Smooth muscle cell (in vitro differentiated cells): ENCODE measurements at regions not wholly inside any gene's neighbourhood (a gene's known extent, or its start where the extent isn't known, plus 50 kb on each side); places are given as distances from the start of the nearest gene placed in this dataset.
A peak's percentile ranks its signal among the peaks of the same experiment; 100 is the strongest.

ENCODE experiments used
- DNase-seq: peaks from one replicate; lab custom pipeline; 2025; ENCODE audit not compliant: unreplicated experiment; lab: John Stamatoyannopoulos, UW
- H2AFZ ChIP-seq: fragments of 200-600 bp; sonication (generic); 2 replicates; pipeline ENCODE4 v1.6.0; 2016; ENCODE audit warnings: antibody characterized with exemption, low read depth, mild to moderate bottlenecking
- H3F3A ChIP-seq: fragments of 200-600 bp; sonication (generic); 2 replicates; pipeline ENCODE4 v1.6.0; 2017; ENCODE audit warnings: antibody characterized with exemption, low read depth
- H3K27ac ChIP-seq: fragments of 200-600 bp; sonication (generic); 2 replicates; pipeline ENCODE4 v1.5.1; 2016; ENCODE audit warnings: low read depth, mild to moderate bottlenecking
- H3K27me3 ChIP-seq: fragments of 200-600 bp; sonication (generic); 2 replicates; pipeline ENCODE4 v1.6.1; 2016; ENCODE audit warnings: low read depth, mild to moderate bottlenecking
- H3K36me3 ChIP-seq: fragments of 200-600 bp; sonication (generic); 2 replicates; pipeline ENCODE4 v1.5.1; 2016; ENCODE audit warnings: low read depth
- H3K4me1 ChIP-seq: fragments of 200-600 bp; sonication (generic); 2 replicates; pipeline ENCODE4 v1.5.1; 2016; ENCODE audit warnings: low read depth
- H3K4me2 ChIP-seq: fragments of 200-600 bp; sonication (generic); 2 replicates; pipeline ENCODE4 v1.6.0; 2016; ENCODE audit warnings: mild to moderate bottlenecking
- H3K4me3 ChIP-seq: fragments of 200-600 bp; sonication (generic); 2 replicates; pipeline ENCODE4 v1.5.1; 2016; ENCODE audit warnings: mild to moderate bottlenecking
- H3K79me2 ChIP-seq: fragments of 200-600 bp; sonication (generic); 2 replicates; pipeline ENCODE4 v1.6.0; 2016; ENCODE audit warnings: low read depth, mild to moderate bottlenecking
- H3K9ac ChIP-seq: fragments of 200-600 bp; sonication (generic); 2 replicates; pipeline ENCODE4 v1.6.0; 2016; ENCODE audit warnings: low read depth
- H3K9me3 ChIP-seq: fragments of 200-600 bp; sonication (generic); replicated peaks from 2 replicates; pipeline ENCODE4 v1.5.1; 2016; ENCODE audit warnings: low read depth
- H4K20me1 ChIP-seq: fragments of 200-600 bp; sonication (generic); 2 replicates; pipeline ENCODE4 v1.6.0; 2016; ENCODE audit warnings: low read depth
- WGBS: methylation state at CpG from one replicate; pipeline ENCODE4 v1.1.7; 2016; ENCODE audit warnings: low lambda C conversion rate; 5-methylcytosine and 5-hydroxymethylcytosine counted together
- TF ChIP-seq, protein P1 (sequence below): fragments of 200-600 bp; sonication (generic); IDR thresholded peaks from 2 replicates; pipeline ENCODE4 v1.5.1; 2017; ENCODE audit warnings: borderline replicate concordance, mild to moderate bottlenecking, antibody characterized with exemption; ENCODE audit not compliant: insufficient read depth, poor library complexity, severe bottlenecking

DNA sequence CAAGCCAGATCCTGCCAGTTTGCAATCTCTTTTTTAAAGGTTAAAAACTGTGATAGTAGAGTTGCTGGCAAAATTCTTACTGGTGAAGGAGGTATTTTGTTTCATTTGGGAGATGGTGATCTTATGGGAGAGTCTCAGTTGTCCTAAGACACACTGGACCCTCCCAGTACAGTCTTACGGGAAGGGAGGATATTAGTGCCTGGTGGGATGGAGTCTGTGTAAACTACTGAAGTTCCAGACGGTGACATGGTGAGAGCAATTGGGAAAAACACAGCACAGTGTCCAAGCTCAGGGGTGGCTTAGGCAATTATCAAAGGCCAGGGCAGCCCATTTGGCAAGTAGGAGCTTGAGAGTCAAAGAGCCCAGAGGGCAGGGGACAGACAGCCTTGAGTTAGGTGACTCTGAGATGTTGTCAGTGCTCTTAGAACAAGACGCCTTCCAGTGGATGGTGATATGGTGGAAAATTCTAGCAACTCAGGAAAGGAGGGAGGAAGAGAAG is 143.7 kb upstream of the CCDC68 start:
- peaks cover 3% of the 10 kb centered on the region for H3K4me1 ChIP-seq
- TF ChIP-seq, protein P1, sequence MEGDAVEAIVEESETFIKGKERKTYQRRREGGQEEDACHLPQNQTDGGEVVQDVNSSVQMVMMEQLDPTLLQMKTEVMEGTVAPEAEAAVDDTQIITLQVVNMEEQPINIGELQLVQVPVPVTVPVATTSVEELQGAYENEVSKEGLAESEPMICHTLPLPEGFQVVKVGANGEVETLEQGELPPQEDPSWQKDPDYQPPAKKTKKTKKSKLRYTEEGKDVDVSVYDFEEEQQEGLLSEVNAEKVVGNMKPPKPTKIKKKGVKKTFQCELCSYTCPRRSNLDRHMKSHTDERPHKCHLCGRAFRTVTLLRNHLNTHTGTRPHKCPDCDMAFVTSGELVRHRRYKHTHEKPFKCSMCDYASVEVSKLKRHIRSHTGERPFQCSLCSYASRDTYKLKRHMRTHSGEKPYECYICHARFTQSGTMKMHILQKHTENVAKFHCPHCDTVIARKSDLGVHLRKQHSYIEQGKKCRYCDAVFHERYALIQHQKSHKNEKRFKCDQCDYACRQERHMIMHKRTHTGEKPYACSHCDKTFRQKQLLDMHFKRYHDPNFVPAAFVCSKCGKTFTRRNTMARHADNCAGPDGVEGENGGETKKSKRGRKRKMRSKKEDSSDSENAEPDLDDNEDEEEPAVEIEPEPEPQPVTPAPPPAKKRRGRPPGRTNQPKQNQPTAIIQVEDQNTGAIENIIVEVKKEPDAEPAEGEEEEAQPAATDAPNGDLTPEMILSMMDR = no peak
- no peak for DNase-seq
- H3K79me2 ChIP-seq = no peaks in the 10 kb centered on the region
- no peak overlapping the region for H3K9ac ChIP-seq
- H3K36me3 ChIP-seq = no peaks in the 10 kb centered on the region
- H3K27ac ChIP-seq = no peak overlapping the region
- H4K20me1 ChIP-seq = no peaks in the 10 kb centered on the region
- H3K4me3 ChIP-seq = no peak overlapping the region
- peaks cover 2% of the 10 kb centered on the region for H3F3A ChIP-seq
- H3K27me3 ChIP-seq = no peaks in the 10 kb centered on the region
- no peak overlapping the region for H2AFZ ChIP-seq
- WGBS = 80% methylated on average over 3 of the region's 3 CpGs
- no peak overlapping the region for H3K4me2 ChIP-seq
- no peaks in the 10 kb centered on the region for H3K9me3 ChIP-seq

DNA sequence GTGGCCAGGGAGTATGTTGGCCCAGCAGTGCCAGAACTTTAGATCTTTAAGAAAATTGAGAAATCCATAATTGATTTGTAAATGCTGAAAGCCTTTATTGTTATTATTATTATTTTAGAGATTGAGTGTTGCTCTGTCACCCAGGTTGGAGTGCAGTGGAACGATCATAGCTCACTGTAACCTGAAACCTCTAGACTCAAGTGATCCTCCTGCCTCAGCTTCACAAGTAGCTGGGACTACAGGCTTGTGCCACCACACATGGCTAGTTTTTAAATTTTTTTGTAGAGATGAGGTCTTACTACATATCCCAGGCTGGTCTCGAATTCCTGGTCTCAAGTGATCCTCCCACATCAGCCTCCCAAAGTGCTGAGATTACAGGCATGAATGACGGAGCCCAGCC is 143.2 kb upstream of the CCDC68 start:
- no peak for DNase-seq
- H3K4me3 ChIP-seq = no peak overlapping the region
- no peak overlapping the region for H2AFZ ChIP-seq
- TF ChIP-seq, protein P1 = no peak
- no peak overlapping the region for H3K9ac ChIP-seq
- H3K4me1 ChIP-seq = peaks cover 3% of the 10 kb centered on the region
- no peaks in the 10 kb centered on the region for H3K36me3 ChIP-seq
- no peak overlapping the region for H3K27ac ChIP-seq
- no peak overlapping the region for H3K4me2 ChIP-seq
- H3F3A ChIP-seq = peaks cover 4% of the 10 kb centered on the region
- no peaks in the 10 kb centered on the region for H3K27me3 ChIP-seq
- WGBS = 60% methylated on average over 3 of the region's 3 CpGs
- H3K9me3 ChIP-seq = no peaks in the 10 kb centered on the region
- H4K20me1 ChIP-seq = no peaks in the 10 kb centered on the region
- no peaks in the 10 kb centered on the region for H3K79me2 ChIP-seq

DNA sequence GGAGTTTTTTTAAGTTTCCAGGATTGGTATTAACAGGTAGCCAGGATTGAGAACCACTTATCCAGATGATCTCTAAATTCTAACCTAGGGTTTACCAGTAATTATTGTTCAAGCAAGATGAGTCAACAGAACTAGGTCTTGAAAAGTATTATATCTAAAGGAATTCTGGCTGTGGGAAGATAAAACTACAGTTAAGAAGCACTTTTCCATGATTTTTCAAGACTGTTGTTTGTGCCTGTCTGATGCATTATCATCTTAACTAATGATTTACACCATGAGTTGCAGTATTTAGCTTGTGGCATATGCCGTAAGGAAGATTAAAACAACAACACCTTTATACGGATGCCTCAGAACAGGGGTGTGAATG is 142.2 kb upstream of the CCDC68 start:
- Histone ChIP-seq H3K36me3 (no peaks in the 10 kb centered on the region), H3F3A (peaks cover 4% of the 10 kb centered on the region), H3K27ac (peak overlapping the region; percentile 13), H3K4me1 (peaks cover 3% of the 10 kb centered on the region), H2AFZ (no peak overlapping the region), H4K20me1 (no peaks in the 10 kb centered on the region), H3K4me3 (no peak overlapping the region), H3K4me2 (peak overlapping the region; percentile 19), H3K27me3 (no peaks in the 10 kb centered on the region), H3K79me2 (no peaks in the 10 kb centered on the region), H3K9me3 (no peaks in the 10 kb centered on the region), H3K9ac (no peak overlapping the region)
- no peak for DNase-seq
- 64% methylated on average over 2 of the region's 2 CpGs for WGBS
- TF ChIP-seq, protein P1 = no peak

DNA sequence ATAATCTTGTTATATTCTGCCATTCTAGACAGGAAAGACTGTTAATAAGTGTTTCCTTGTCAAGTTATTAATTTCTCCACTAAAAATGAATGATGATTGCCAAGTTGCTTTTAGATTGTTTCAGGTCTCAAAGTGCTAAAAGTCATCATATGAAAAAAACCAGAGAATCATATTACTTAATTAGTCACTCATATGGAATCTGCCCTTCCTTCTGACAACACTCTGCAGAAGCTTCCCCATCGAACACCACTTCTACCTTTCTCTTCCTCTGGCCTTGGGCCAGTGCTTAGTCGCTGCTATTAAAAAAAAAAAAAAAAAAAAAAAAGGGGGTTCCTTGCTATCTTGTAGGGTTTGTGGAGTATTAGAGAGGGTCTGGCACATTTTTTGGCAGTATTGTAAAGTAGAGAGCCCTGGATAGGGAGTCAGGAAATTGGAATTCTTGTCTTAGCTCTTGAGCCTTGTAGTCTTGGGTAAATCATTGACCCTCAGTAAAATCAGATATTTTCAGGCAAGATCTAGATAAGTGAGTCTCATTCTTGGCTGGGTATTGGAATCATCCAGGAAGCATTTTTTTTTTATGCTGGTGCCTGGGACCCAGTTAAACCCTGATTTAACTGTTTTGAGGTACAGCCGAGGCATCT is 141.7 kb upstream of the CCDC68 start:
- TF ChIP-seq, protein P1 = no peak
- Histone ChIP-seq H3F3A (peaks cover 4% of the 10 kb centered on the region), H3K27ac (peak overlapping the region; percentile 13), H3K9ac (no peak overlapping the region), H3K9me3 (no peaks in the 10 kb centered on the region), H3K27me3 (no peaks in the 10 kb centered on the region), H2AFZ (no peak overlapping the region), H3K79me2 (no peaks in the 10 kb centered on the region), H3K4me2 (peak overlapping the region; percentile 33), H3K4me1 (peaks cover 3% of the 10 kb centered on the region), H4K20me1 (no peaks in the 10 kb centered on the region), H3K4me3 (no peak overlapping the region), H3K36me3 (no peaks in the 10 kb centered on the region)
- WGBS = 48% methylated on average over 3 of the region's 3 CpGs
- no peak for DNase-seq
